ENCODE measurements at regions not wholly inside any gene's neighbourhood (a gene's known extent, or its start where the extent isn't known, plus 50 kb on each side); places are given as distances from the start of the nearest gene placed in this dataset.

DNA sequence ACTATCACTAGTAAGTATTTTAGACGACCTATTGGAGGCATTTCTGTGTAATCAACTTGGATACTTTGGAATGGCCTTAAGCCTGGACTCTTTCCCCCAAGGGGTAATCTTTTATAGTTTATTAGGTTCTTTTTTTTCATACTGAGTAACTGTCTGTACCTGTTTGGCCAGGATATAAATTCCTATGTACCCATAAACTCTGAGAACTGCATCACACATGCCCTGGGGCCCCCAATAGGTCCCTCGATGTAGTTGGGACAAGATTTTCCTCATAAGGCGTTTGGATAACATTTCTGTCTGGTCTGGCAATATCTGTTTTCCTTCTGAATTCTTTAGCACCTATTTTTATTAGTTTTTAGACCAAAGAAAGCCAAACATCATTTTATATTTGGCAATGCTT, 86.4 kb upstream of the WNT7A start (continued):
- TF ChIP-seq GTF2I (CRISPR knock-in tag; conservative IDR thresholded peaks at IDR 0.05): no peak

DNA sequence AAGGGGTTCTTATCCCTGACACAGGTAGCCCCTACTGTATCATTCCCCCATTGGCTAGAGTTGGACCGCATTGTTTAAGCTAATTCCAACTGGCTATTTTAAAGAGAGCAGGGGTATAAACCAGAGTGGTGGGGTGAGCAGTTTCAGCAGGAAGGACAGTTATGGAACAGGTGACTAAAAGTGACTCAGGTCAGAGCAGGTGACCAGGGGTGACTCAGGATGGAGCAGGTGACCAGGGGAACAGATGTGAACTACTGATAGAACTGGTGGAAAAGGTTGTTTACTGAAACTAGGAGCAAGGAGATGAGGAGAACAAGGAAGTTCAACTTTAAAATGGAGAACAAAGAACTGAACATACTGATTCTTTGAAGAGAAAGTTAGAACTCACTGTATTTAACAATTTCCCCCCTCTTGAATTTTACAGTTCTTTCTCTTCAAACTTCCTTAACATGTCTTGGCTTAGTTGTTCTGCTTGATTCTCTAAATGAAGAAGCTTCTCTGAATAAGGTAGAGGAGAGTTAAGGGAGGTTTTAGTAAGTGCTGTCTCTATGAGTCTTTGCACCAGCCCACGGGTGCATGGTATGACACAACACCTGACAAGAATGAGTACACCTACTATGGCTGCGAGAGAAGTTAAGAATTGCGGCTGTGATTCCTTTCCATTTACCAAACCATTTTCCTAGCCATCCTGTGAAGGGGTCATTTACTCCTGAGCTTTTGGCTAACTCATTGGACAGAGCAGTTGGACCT, 83.4 kb upstream of the WNT7A start:
- Mint-ChIP-seq H3K36me3 (no peaks in the 10 kb centered on the region), H3K4me3 (no peak overlapping the region), H3K27me3 (ENCODE audit: low read depth) (peaks cover 45% of the 10 kb centered on the region), H3K27ac (no peak overlapping the region), H3K9me3 (peaks cover 52% of the 10 kb centered on the region), H3K4me1 (no peaks in the 10 kb centered on the region)
- no peak for ATAC-seq
- DNase-seq (ENCODE audit: low spot score): no peak
- ChIA-PET CTCF (no interaction called here), POLR2A (no interaction called here)
- TF ChIP-seq NFATC4 (CRISPR knock-in tag; IDR thresholded peaks at IDR 0.05) (no peak), TEAD1 (CRISPR knock-in tag; IDR thresholded peaks at IDR 0.05) (no peak), SP1 (CRISPR knock-in tag; conservative IDR thresholded peaks at IDR 0.05) (no peak), FOXP1 (CRISPR knock-in tag; IDR thresholded peaks at IDR 0.05; ENCODE audit: borderline replicate concordance) (no peak), OVOL2 (CRISPR knock-in tag; IDR thresholded peaks at IDR 0.05; ENCODE audit: borderline replicate concordance) (no peak), RELA (CRISPR knock-in tag; IDR thresholded peaks at IDR 0.05; ENCODE audit: borderline replicate concordance) (no peak), FOXJ3 (CRISPR knock-in tag; IDR thresholded peaks at IDR 0.05; ENCODE audit: borderline replicate concordance) (no peak)
- TF ChIP-seq, protein P1, sequence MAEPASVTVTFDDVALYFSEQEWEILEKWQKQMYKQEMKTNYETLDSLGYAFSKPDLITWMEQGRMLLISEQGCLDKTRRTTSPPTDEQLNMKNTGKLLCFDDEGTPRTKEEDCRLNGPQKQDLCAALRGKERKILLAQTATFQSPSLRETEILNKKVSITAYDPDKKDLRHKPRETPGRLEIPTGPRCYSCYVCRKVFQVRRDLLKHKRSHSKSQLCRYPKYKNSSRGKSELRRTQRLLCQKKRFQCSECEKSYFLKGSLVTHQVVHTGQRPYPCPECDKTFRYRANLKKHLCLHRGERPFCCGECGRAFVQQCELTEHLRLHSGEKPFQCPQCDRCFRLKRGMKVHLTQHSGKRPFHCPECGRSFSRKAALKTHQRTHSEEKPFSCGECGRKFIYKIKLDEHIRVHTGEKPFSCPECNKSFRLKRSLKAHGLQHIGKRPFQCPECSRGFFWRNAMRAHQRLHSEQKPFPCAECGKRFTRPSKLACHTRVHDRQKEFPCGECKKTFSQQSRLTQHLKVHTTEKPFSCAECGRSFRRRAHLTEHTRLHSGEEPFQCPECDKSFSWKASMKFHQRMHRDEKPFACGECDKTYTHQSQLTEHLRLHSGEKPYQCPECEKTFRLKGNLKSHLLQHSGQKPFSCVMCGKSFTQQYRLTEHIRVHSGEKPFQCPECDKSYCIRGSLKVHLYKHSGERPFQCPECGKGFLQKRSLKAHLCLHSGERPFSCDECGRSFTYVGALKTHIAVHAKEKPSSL (CRISPR knock-in tag; conservative IDR thresholded peaks at IDR 0.05): no peak
- TF ChIP-seq, protein P2, sequence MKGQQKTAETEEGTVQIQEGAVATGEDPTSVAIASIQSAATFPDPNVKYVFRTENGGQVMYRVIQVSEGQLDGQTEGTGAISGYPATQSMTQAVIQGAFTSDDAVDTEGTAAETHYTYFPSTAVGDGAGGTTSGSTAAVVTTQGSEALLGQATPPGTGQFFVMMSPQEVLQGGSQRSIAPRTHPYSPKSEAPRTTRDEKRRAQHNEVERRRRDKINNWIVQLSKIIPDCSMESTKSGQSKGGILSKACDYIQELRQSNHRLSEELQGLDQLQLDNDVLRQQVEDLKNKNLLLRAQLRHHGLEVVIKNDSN (CRISPR knock-in tag; IDR thresholded peaks at IDR 0.05): no peak
- TF ChIP-seq, protein P3, sequence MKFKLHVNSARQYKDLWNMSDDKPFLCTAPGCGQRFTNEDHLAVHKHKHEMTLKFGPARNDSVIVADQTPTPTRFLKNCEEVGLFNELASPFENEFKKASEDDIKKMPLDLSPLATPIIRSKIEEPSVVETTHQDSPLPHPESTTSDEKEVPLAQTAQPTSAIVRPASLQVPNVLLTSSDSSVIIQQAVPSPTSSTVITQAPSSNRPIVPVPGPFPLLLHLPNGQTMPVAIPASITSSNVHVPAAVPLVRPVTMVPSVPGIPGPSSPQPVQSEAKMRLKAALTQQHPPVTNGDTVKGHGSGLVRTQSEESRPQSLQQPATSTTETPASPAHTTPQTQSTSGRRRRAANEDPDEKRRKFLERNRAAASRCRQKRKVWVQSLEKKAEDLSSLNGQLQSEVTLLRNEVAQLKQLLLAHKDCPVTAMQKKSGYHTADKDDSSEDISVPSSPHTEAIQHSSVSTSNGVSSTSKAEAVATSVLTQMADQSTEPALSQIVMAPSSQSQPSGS (CRISPR knock-in tag; IDR thresholded peaks at IDR 0.05; ENCODE audit: borderline replicate concordance, low read depth): no peak
- TF ChIP-seq, protein P4, sequence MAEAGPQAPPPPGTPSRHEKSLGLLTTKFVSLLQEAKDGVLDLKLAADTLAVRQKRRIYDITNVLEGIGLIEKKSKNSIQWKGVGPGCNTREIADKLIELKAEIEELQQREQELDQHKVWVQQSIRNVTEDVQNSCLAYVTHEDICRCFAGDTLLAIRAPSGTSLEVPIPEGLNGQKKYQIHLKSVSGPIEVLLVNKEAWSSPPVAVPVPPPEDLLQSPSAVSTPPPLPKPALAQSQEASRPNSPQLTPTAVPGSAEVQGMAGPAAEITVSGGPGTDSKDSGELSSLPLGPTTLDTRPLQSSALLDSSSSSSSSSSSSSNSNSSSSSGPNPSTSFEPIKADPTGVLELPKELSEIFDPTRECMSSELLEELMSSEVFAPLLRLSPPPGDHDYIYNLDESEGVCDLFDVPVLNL (CRISPR knock-in tag; IDR thresholded peaks at IDR 0.05; ENCODE audit: borderline replicate concordance, low read depth): no peak
- TF ChIP-seq, protein P5, sequence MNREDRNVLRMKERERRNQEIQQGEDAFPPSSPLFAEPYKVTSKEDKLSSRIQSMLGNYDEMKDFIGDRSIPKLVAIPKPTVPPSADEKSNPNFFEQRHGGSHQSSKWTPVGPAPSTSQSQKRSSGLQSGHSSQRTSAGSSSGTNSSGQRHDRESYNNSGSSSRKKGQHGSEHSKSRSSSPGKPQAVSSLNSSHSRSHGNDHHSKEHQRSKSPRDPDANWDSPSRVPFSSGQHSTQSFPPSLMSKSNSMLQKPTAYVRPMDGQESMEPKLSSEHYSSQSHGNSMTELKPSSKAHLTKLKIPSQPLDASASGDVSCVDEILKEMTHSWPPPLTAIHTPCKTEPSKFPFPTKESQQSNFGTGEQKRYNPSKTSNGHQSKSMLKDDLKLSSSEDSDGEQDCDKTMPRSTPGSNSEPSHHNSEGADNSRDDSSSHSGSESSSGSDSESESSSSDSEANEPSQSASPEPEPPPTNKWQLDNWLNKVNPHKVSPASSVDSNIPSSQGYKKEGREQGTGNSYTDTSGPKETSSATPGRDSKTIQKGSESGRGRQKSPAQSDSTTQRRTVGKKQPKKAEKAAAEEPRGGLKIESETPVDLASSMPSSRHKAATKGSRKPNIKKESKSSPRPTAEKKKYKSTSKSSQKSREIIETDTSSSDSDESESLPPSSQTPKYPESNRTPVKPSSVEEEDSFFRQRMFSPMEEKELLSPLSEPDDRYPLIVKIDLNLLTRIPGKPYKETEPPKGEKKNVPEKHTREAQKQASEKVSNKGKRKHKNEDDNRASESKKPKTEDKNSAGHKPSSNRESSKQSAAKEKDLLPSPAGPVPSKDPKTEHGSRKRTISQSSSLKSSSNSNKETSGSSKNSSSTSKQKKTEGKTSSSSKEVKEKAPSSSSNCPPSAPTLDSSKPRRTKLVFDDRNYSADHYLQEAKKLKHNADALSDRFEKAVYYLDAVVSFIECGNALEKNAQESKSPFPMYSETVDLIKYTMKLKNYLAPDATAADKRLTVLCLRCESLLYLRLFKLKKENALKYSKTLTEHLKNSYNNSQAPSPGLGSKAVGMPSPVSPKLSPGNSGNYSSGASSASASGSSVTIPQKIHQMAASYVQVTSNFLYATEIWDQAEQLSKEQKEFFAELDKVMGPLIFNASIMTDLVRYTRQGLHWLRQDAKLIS (CRISPR knock-in tag; IDR thresholded peaks at IDR 0.05; ENCODE audit: borderline replicate concordance): no peak

Data from WTC11 (cell line).